KBM-7 (cell line): ENCODE measurements at regions not wholly inside any gene's neighbourhood (a gene's known extent, or its start where the extent isn't known, plus 50 kb on each side); places are given as distances from the start of the nearest gene placed in this dataset.

ENCODE experiments used
- DNase-seq: peaks from one replicate; pipeline ENCODE4 v3.0.0-alpha.2; 2015
- in situ Hi-C: fragments of 300-500 bp; cut with MboI; formaldehyde crosslinking; loops from 2 replicates; pipeline ENCODE4 v1.14.3; 2020; ENCODE audit warnings: low sequenced_read_pairs, low pct_unique_long_range_greater_than_20kb, mixed read lengths

GRCh38 chr2:196247976-196248280 is 76.5 kb upstream of the STK17B start:
- in situ Hi-C loops, result no loop called here
- no peak for DNase-seq

GRCh38 chr2:196248467-196249094 is 77.2 kb upstream of the STK17B start:
- in situ Hi-C loops, result no loop called here
- peak; percentile 51 for DNase-seq

GRCh38 chr2:196249171-196249570 is 77.8 kb upstream of the STK17B start:
- in situ Hi-C loops, result no loop called here

GRCh38 chr2:196249860-196250259 is 78.5 kb upstream of the STK17B start:
- in situ Hi-C loops, result no loop called here
- DNase-seq, result peak; percentile 70

More at GRCh38 chr2:196249171-196249570, 77.8 kb upstream of the STK17B start:
- no peak for DNase-seq

- in situ Hi-C loops, result no loop called here
- DNase-seq, result no peak
These were observed 79.8 kb upstream of the STK17B start for GRCh38 chr2:196251132-196251531.

GRCh38 chr2:196252408-196253115 is 81.2 kb upstream of the STK17B start:
- in situ Hi-C loops, result no loop called here

GRCh38 chr2:196253116-196253480 is 81.7 kb upstream of the STK17B start:
- no peak for DNase-seq
- in situ Hi-C loops, result no loop called here

More at GRCh38 chr2:196252408-196253115, 81.2 kb upstream of the STK17B start:
- DNase-seq, result no peak

GRCh38 chr2:196256585-196256984 is 85.2 kb upstream of the STK17B start:
- DNase-seq, result no peak
- in situ Hi-C loops, result no loop called here

- in situ Hi-C loops, result no loop called here
- DNase-seq, result no peak
These were observed 85.7 kb upstream of the STK17B start for GRCh38 chr2:196257086-196257485.

GRCh38 chr2:196258407-196258806 is 87.0 kb upstream of the STK17B start:
- in situ Hi-C loops, result no loop called here
- DNase-seq, result no peak

- peak; percentile 78 for DNase-seq
- in situ Hi-C loops, result no loop called here
These were observed 88.4 kb upstream of the STK17B start for GRCh38 chr2:196259507-196260481.

- in situ Hi-C loops, result no loop called here
- no peak for DNase-seq
These were observed 89.2 kb upstream of the STK17B start for GRCh38 chr2:196260546-196260945.

- in situ Hi-C loops, result no loop called here
These were observed 91.2 kb upstream of the STK17B start for GRCh38 chr2:196262606-196263005.

GRCh38 chr2:196263181-196263747 is 91.9 kb upstream of the STK17B start:
- in situ Hi-C loops, result no loop called here

More at GRCh38 chr2:196262606-196263005, 91.2 kb upstream of the STK17B start:
- no peak for DNase-seq

GRCh38 chr2:196266351-196266750 is 95.0 kb upstream of the STK17B start:
- no peak for DNase-seq
- in situ Hi-C loops, result no loop called here

More at GRCh38 chr2:196263181-196263747, 91.9 kb upstream of the STK17B start:
- peak; percentile 93 for DNase-seq

- peak; percentile 26 for DNase-seq
- in situ Hi-C loops, result no loop called here
These were observed 95.5 kb upstream of the STK17B start for GRCh38 chr2:196266855-196267254.

GRCh38 chr2:196268025-196268424 is 96.6 kb upstream of the STK17B start:
- DNase-seq, result peak; percentile 64
- in situ Hi-C loops, result no loop called here

- in situ Hi-C loops, result no loop called here
- peak; percentile 76 for DNase-seq
These were observed 97.4 kb upstream of the STK17B start for GRCh38 chr2:196268538-196269338.

- DNase-seq, result no peak
- in situ Hi-C loops, result no loop called here
These were observed 100.4 kb upstream of the STK17B start for GRCh38 chr2:196271795-196272194.
